Myocyte (in vitro differentiated cells): ENCODE measurements at regions not wholly inside any gene's neighbourhood (a gene's known extent, or its start where the extent isn't known, plus 50 kb on each side); places are given as distances from the start of the nearest gene placed in this dataset.
"Not testable (repeated sequence)": the region's sequence is repeated elsewhere in the genome, so short reads cannot be mapped to it uniquely, and the experiment has no call there.

Source experiments
- DNase-seq: peaks from one replicate; pipeline ENCODE4 v3.0.0-alpha.2; 2012; ENCODE audit warnings: low read depth

DNA sequence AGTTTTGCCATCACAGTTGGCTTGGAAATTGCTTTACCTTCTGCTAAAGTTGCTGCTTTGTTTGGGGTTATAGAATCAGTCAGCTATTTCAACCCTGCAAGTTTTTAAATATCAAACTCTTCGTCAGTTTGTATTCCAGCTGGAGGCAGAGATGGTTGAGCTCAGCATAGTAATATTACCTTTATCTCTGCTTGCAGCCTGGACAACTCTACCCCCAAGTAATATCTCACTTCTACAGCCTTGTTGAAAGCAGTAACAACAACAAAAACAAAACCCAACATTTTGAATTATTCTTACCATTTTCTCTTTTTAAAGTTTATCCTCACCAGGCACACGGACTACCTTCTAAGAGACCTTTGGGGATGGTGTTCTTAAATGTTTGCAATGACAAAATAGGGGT lies 239.1 kb upstream of the PHF14 start:
- DNase-seq, result no peak

- no peak for DNase-seq
Measured at GRCh38 chr7:10739401-10739800, 234.3 kb upstream of the PHF14 start.

GRCh38 chr7:10740805-10741204 lies 232.9 kb upstream of the PHF14 start:
- DNase-seq, result no peak

GRCh38 chr7:10756981-10757380 lies 216.7 kb upstream of the PHF14 start:
- no peak for DNase-seq

DNA sequence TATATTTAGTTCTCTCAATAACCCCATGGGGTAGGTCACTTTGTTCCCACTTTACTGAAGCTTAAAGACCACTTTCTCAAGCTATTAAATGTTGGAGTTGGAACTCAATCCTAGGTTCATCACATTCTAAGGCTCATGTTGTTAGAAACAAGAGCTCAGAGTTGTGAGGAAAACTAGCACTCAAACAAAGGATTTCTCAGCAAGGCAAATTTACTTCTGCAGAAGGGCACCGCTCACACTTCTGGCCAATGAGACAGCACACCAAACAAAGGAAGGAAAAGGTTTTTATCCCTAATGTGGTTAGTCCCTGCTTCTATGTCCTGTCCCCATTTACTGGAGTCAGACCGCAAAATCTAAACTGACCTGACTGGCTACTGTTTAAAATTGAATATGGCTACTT lies 214.6 kb upstream of the PHF14 start:
- no peak for DNase-seq

GRCh38 chr7:10767771-10768170 lies 205.9 kb upstream of the PHF14 start:
- peak; percentile 14 for DNase-seq

- DNase-seq, result no peak
Measured at GRCh38 chr7:10770176-10770575, 203.5 kb upstream of the PHF14 start.

GRCh38 chr7:10773430-10773829 lies 200.2 kb upstream of the PHF14 start:
- no peak for DNase-seq

- DNase-seq, result no peak
Measured at GRCh38 chr7:10779465-10780399, 193.9 kb upstream of the PHF14 start.

GRCh38 chr7:10780400-10780747 lies 193.3 kb upstream of the PHF14 start:
- DNase-seq, result no peak

DNA sequence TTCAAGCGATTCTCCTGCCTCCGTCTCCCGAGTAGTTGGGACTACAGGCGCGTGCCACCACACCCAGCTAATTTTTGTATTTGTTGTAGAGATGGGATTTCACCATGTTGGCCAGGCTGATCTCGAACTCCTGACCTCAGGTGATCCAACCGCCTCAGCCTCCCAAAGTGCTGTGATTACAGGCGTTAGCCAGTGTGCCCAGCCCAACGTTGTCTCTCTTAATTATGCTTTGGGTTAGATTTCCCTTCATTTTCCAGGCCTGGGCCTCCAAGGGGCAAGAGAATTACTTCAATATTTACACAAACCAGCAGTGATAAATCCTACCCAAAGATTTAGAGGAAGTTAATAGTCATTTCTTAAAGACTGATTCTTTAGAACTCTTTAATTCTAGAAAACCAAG lies 186.7 kb upstream of the PHF14 start:
- DNase-seq, result not testable (repeated sequence)

DNA sequence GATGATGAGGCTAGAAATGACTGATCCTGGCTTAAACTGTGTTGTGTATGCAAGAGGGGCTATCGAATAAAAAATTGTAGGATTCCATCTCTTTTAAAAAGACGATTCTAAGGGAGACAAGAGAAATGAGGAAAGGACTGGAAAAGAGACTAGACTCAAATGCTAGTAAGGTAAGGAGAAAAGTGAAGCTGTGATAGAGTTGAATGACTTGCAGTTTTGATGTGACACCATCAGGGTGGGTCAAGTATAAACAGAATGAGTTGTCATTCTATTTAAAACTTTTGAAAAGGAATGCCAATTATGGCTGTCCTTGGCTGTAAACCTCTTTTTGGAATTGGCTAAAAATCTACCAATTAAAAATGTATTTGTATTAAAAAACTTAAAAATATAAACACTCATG lies 184.5 kb upstream of the PHF14 start:
- DNase-seq, result peak; percentile 16

DNA sequence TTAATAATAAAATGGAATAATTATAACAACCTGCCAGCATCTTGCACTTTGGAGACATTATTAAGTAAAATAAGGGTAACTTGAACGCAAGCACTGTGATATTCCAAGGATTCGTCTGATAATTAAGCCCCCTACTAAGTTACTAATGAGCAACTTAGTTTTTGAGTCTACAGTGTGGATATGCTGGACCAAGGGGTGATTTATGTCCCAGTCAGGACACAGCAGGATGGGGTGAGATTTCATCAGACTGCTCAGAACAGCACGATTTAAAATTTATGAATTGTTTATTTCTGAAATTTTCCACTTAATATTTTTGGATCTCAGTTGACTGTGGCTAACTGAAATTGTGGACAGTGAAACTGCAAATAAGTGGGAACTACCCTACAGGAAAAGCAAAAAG lies 182.8 kb upstream of the PHF14 start:
- DNase-seq, result no peak

- DNase-seq, result peak; percentile 51
Measured at GRCh38 chr7:10793995-10794775, 179.5 kb upstream of the PHF14 start.

GRCh38 chr7:10797157-10797556 lies 176.5 kb upstream of the PHF14 start:
- no peak for DNase-seq

DNA sequence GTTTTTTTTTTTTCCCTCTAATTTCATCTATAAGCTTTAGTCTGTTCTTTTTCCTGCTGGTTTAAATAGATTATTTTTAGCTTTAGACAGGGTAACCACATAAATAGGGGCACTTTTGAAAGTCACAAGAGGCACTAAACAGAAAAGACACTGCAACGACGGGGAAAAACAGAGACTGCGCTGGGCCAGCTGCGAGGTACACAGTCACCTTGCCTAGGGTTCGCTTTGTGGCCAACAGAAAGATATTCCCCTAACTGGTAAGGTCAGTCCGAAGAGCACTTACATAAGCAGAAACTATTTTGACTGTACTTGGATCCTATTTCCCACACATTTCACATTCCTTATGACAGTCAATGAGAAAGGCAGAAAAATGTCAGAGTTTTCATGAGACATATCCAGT lies 175.6 kb upstream of the PHF14 start:
- DNase-seq, result peak; percentile 29

GRCh38 chr7:10799475-10799874 lies 174.2 kb upstream of the PHF14 start:
- no peak for DNase-seq

DNA sequence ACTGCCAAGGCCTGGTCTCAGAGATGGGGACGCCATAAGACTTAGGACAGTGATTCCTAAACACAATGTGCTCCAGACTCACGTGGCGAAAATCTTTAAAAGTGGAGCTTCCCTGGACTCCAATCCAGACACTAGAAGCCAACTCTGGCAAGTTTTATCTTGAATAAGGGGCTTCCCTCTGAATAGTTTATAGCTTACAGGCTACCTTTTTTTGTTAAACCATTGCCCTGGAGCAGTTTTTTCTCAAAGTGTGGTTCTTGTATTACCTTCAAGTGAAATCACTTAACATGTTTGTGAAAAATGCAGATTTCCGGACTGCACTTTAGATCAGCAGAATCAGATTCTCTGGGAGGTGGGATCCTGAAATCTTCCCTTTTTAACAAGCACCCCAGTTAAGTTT lies 171.7 kb upstream of the PHF14 start:
- no peak for DNase-seq

DNA sequence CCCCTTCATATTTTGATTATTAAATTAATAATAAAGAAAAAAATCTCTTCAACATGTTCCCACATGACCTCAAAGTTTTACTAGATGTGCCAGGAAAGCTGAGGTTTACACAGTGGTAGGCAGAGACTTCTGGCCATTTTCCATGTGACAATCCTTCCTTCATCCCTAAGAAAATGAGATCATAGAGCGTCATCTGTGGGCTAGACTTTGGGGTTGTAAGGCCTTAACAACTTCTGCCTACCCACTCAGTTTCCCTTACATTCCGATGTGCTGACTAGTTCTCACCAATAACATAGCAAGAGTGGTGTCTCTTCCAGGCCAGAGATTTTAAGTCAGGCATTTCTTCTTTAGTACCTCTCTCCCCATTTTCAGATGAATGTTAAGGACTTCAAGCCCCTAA lies 171.1 kb upstream of the PHF14 start:
- DNase-seq, result peak; percentile 93

GRCh38 chr7:10803720-10804119 lies 170.0 kb upstream of the PHF14 start:
- DNase-seq, result no peak

DNA sequence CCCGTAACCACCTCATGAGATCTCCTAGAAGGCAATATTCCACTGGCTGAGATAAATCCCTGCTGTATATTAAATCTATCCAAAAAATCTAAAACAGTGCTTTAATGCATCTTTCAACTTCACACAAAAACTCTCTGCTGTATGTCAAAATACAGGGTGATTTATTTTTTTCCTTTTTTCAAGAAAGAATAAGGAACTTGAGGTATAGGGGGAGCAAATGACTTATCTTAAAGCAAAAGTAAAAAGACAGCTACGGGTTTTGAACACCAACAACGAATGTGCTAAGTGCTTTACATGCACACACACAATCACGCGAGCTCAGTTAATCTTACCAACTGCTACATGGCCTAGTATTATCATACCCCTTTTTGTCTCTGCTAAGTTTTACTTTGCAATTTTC lies 168.9 kb upstream of the PHF14 start:
- no peak for DNase-seq

DNA sequence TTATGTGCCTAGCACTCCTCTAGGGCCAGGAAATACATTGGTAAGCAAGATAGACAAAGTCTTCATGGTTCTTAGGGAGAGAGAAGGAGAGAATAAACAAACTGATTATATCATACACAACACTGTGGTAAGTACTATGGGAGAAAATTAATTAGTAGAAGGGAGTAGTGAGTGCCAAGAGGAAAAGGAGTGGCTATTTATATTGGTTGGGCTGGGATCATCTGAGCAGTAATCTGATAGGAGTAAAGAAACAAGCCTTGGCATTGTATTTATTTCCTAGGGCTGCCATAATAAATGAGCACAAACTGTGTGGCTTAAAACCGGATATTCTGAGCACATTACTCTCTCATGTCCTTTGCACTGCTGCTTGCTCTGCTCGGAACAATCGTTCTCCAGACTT lies 158.1 kb upstream of the PHF14 start:
- DNase-seq, result no peak

- DNase-seq, result no peak
Measured at GRCh38 chr7:10821156-10821555, 152.5 kb upstream of the PHF14 start.
